GM19099 (cell line): ENCODE measurements at regions not wholly inside any gene's neighbourhood (a gene's known extent, or its start where the extent isn't known, plus 50 kb on each side); places are given as distances from the start of the nearest gene placed in this dataset.

Source experiments
- POLR2A ChIP-seq: IDR thresholded peaks from 3 replicates; pipeline ENCODE4 v1.6.1; 2011; ENCODE audit warnings: low read depth; ENCODE audit not compliant: insufficient read length; ENCODE audit errors: extremely low read depth

DNA sequence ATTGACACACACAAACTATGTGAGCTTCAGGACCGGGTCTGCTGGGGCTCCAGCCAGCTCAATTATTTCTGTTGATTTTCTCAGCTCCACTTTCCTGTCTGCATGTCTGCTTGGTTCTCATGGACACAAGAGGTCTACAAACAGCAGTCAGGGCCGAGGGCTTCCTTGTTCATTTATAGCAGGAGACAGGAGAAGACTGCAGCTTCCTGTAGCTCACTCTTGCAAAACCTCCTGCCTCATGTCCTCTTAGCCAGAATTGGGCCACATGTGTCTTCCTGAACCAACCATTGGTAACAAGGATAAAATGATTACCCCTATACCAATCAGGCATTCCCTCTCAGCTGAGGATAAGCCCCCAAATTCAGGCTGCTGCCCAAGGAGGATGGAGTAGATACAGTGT, 182.8 kb downstream of the TLE3 start:
- no peak for TF ChIP-seq POLR2A

DNA sequence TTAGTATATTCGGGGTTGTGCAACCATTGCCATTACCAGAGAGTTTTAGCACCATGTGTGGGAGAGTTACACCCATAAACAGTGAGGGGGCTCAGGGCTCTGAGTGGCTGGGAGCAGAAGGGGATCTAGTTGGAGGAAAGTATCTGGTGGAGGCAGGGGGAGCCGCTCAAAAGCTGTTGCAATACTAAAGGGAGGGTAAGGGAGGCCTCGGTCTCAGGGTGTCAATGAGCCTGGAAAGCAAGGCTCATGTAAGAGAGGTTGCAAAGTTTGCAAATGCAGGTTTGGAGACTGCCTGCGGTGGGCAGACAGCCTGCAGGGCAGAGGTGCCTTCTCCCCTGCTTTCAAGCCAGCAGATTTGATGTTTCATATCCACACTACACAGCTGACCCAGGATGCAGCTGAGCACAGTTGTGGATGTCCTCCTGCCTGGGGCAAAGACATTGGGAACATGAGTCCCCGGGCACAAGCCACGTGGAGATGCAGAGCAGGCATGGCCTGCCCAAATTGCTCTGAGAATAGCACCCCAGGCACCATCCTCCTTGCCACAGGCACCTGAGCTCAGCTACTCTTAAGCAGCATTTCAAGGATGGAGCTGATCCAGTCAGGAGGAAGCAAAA, 181.4 kb downstream of the TLE3 start:
- TF ChIP-seq POLR2A, result no peak

DNA sequence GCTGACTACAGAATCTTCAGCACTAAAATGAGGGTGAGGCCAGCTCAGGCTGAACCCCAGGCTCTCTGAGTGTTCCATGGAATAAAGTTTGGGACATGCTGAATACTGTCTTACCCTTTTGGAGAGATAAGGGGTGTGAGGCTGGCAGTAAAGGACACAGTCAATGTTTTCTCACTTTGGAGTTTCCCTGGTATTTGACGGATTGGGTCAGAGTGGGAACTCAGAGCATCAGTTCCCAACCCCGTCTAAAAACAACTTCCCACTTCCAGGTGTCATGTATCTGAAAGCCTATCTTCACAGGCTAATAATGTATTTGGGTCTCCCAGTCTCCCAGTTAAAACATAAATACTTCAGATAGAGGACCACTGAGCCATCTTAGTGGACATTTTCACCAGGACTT, 180.7 kb downstream of the TLE3 start:
- no peak for TF ChIP-seq POLR2A

DNA sequence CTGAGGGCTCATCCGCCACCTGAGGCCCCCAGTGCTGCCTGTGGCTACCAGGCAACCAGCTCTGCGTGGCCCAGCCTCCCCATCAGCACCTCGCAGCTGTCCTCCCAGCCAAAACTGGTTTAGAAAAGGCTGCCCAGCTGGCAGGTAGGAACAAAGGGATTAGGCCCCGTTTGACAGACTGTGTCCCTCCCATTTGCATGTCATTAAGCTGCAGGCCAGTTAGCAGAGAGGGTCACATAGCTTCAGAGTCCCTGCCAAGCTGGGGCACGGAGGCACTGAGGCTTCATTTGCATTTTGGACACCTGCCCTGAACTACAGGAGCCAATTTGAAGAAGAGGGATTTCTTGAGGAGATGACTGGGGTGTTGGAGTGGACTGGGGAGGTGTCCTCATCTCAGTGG, 177.9 kb downstream of the TLE3 start:
- no peak for TF ChIP-seq POLR2A

GRCh38 chr15:69920221-69920620, 177.5 kb downstream of the TLE3 start:
- no peak for TF ChIP-seq POLR2A

GRCh38 chr15:69921626-69922619, 175.8 kb downstream of the TLE3 start:
- TF ChIP-seq POLR2A, result no peak

DNA sequence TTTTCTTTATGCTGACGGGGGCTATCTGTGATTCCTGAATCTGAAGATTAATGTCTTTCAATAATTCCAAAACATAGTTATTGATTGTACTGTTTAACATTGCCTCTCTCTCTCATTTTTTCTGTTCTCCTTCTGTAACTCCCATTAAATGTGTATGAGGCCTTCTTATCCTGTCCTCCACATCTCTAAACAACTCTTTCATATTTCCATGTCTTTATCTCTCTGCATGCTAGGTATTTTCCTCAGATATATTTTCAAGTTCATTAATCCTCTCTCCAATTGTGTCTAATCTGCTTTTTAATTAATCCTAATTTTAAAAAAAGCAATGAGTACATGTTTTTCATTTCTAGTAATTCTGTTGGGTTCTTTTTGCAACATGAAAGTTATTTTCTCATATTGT, 173.2 kb downstream of the TLE3 start:
- TF ChIP-seq POLR2A, result no peak

DNA sequence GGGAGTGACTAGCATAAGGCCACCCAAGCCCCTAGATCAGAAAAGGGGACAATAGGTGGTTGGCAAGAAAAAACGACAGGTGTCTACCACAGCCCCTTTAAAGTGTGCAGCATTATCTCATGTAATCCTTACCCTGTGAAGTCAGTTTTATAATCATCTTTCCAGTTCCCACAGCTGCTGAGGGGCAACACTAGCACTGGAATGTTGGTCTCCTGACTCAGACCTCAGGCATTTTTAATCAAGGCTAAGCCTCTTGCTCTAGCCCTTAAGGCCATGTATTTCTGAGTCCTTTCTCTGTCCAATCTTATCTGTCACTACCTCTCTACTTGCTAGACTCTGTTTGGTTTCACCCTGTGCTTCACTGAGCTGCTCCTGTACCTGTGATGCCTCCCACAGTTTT, 171.7 kb downstream of the TLE3 start:
- TF ChIP-seq POLR2A, result no peak

GRCh38 chr15:69926721-69927120, 171.0 kb downstream of the TLE3 start:
- no peak for TF ChIP-seq POLR2A

DNA sequence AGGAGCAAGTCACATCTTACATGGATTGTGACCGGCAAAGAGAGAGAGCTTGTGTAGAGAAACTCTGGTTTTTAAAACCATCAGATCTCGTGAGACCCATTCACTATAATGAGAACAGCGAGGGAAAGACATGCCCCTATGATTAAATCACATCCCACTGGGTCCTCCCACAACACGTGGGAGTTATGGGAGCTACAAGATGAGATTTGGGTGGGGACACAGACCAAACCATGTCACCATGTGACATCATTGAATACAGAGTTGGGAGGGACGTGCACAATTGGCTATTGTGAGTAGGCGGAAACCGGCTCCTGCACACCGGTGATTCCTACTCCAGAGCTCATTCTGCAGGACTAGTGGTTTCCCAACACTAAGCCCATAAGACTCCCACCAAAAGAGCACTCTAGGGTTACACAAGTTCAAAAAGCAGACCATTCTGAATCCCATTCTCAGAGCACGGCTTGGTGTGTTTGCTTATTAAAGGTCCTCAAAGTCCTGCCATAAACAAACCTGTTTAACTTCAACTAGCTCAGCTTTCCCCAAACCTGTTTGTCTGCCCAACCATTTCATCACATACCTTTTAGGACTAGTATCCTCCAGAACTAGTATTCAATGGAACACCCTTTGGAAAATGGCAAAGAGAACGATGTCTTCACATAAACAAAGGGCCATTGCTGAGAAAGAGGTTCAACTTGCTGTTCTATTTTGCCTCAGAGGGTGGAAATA, 167.6 kb downstream of the TLE3 start:
- TF ChIP-seq POLR2A, result no peak

GRCh38 chr15:69930754-69931153, 167.0 kb downstream of the TLE3 start:
- no peak for TF ChIP-seq POLR2A

GRCh38 chr15:69931156-69931555, 166.6 kb downstream of the TLE3 start:
- TF ChIP-seq POLR2A, result no peak

DNA sequence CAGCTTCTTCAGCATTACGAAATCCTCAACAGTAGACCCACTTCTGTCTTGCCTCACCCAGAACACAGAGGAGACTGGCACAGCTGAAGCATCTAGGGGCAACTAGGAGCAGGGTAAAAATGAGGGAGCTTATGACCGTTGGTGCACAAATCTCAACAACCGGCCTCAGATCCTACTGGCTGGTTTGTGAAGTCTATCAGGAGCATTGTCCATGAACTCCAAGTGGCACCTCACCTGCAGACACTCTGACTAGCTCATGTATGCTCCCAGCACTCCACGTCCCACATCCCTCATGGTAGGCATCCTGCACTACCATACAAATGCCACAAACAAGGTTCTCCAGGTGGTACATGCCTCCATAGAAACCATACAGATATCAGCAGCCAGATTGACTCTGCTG, 163.1 kb downstream of the TLE3 start:
- TF ChIP-seq POLR2A, result no peak

- TF ChIP-seq POLR2A, result no peak
Measured at GRCh38 chr15:69939513-69940440, 157.9 kb downstream of the TLE3 start.
